HEK293 (cell line): ENCODE measurements at regions not wholly inside any gene's neighbourhood (a gene's known extent, or its start where the extent isn't known, plus 50 kb on each side); places are given as distances from the start of the nearest gene placed in this dataset.

ENCODE experiments used
- CTCF ChIA-PET: fragments of 350-600 bp; formaldehyde crosslinking; extraction: SDS; loops from one replicate; lab custom pipeline; 2021; ENCODE audit warnings: antibody characterized with exemption; lab: Yijun Ruan, JAX
- POLR2A ChIA-PET: fragments of 300-600 bp; formaldehyde crosslinking; extraction: SDS; loops from one replicate; lab custom pipeline; 2020; ENCODE audit warnings: antibody characterized with exemption, inconsistent platforms; lab: Yijun Ruan, JAX
- H3K27ac ChIP-seq: fragments of 200-500 bp; sonication (Bioruptor generic); 2 replicates; pipeline ENCODE4 v1.5.1; 2014; ENCODE audit warnings: low read depth, low read length, control low read depth, inconsistent platforms; ENCODE audit errors: extremely low read depth
- H3K36me3 ChIP-seq, 2 experiments: fragments of 200-500 bp in 1 of 2; sonication (Bioruptor generic) in 1 of 2; 1 replicate in 1 of 2; 2 replicates in 1 of 2; pipeline ENCODE4 v1.5.1; 2014 to 2017; ENCODE audit warnings: inconsistent platforms in 2 of 2, low read length in 2 of 2; ENCODE audit not compliant: control insufficient read depth in 2 of 2, insufficient read depth in 1 of 2
- H3K4me1 ChIP-seq: fragments of 200-500 bp; sonication (Bioruptor generic); 2 replicates; pipeline ENCODE4 v1.5.1; 2014; ENCODE audit warnings: mild to moderate bottlenecking, low read length, inconsistent platforms; ENCODE audit not compliant: control insufficient read depth, insufficient read depth
- H3K4me3 ChIP-seq: 2 replicates; pipeline ENCODE4 v1.5.1; 2011; ENCODE audit warnings: low read depth, mild to moderate bottlenecking, control low read depth, low read length, moderate library complexity
- H3K9me3 ChIP-seq: fragments of 200-500 bp; sonication (Bioruptor generic); 2 replicates; pipeline ENCODE4 v1.5.1; 2014; ENCODE audit warnings: low read depth, low read length, inconsistent platforms; ENCODE audit not compliant: control insufficient read depth, insufficient read depth
- FEZF1 ChIP-seq: fragments of 450-650 bp; formaldehyde crosslinking; IDR thresholded peaks from 2 replicates; pipeline ENCODE4 v1.5.1; 2016; ENCODE audit warnings: missing biosample characterization, missing genetic modification characterization
- HOXA7 ChIP-seq: sonication (generic); formaldehyde crosslinking; IDR thresholded peaks from 2 replicates; pipeline ENCODE4 v1.8.1; 2022; ENCODE audit warnings: missing genetic modification reagents, borderline replicate concordance
- SCRT2 ChIP-seq: fragments of 450-650 bp; formaldehyde crosslinking; IDR thresholded peaks from 2 replicates; pipeline ENCODE4 v1.5.1; 2016; ENCODE audit warnings: missing biosample characterization, missing genetic modification characterization
- WT1 ChIP-seq: fragments of 450-650 bp; formaldehyde crosslinking; IDR thresholded peaks from 2 replicates; pipeline ENCODE4 v1.5.1; 2016; ENCODE audit warnings: missing biosample characterization, missing genetic modification characterization
- ZFP3 ChIP-seq: fragments of 450-650 bp; formaldehyde crosslinking; IDR thresholded peaks from 2 replicates; pipeline ENCODE4 v1.5.1; 2016; ENCODE audit warnings: low read depth, missing biosample characterization, missing genetic modification characterization
- ZNF211 ChIP-seq: fragments of 450-650 bp; formaldehyde crosslinking; IDR thresholded peaks from 2 replicates; pipeline ENCODE4 v1.5.1; 2016; ENCODE audit warnings: low read depth, missing biosample characterization, missing genetic modification characterization
- ZNF324 ChIP-seq: fragments of 450-650 bp; formaldehyde crosslinking; IDR thresholded peaks from 2 replicates; pipeline ENCODE4 v1.5.1; 2016; ENCODE audit warnings: missing biosample characterization, missing genetic modification characterization
- ZNF48 ChIP-seq: fragments of 450-650 bp; formaldehyde crosslinking; IDR thresholded peaks from 2 replicates; pipeline ENCODE4 v1.5.1; 2016; ENCODE audit warnings: missing biosample characterization, missing genetic modification characterization
- ZNF521 ChIP-seq: fragments of 450-650 bp; formaldehyde crosslinking; IDR thresholded peaks from 2 replicates; pipeline ENCODE4 v1.5.1; 2017; ENCODE audit warnings: missing biosample characterization, mild to moderate bottlenecking, missing genetic modification characterization
- ZNF624 ChIP-seq: fragments of 450-650 bp; formaldehyde crosslinking; IDR thresholded peaks from 2 replicates; pipeline ENCODE4 v1.5.1; 2017; ENCODE audit warnings: missing biosample characterization, missing genetic modification characterization
- ZNF792 ChIP-seq: fragments of 450-650 bp; formaldehyde crosslinking; IDR thresholded peaks from 2 replicates; pipeline ENCODE4 v1.5.1; 2016; ENCODE audit warnings: missing biosample characterization, missing genetic modification characterization
- TF ChIP-seq, protein P1 (sequence below): fragments of 450-650 bp; formaldehyde crosslinking; IDR thresholded peaks from 2 replicates; pipeline ENCODE4 v1.5.1; 2016; ENCODE audit warnings: missing biosample characterization, missing genetic modification characterization, low read depth
- TF ChIP-seq, protein P2 (sequence below): fragments of 450-650 bp; formaldehyde crosslinking; IDR thresholded peaks from 2 replicates; pipeline ENCODE4 v1.5.1; 2016; ENCODE audit warnings: missing biosample characterization, missing genetic modification characterization
- TF ChIP-seq, protein P3 (sequence below): fragments of 450-650 bp; formaldehyde crosslinking; conservative IDR thresholded peaks from 2 replicates; pipeline ENCODE4 v1.5.1; 2016; ENCODE audit warnings: low read depth, missing biosample characterization, missing genetic modification characterization
- TF ChIP-seq, protein P4 (sequence below): fragments of 450-650 bp; formaldehyde crosslinking; IDR thresholded peaks from 2 replicates; pipeline ENCODE4 v1.5.1; 2016; ENCODE audit warnings: missing biosample characterization, missing genetic modification characterization

DNA sequence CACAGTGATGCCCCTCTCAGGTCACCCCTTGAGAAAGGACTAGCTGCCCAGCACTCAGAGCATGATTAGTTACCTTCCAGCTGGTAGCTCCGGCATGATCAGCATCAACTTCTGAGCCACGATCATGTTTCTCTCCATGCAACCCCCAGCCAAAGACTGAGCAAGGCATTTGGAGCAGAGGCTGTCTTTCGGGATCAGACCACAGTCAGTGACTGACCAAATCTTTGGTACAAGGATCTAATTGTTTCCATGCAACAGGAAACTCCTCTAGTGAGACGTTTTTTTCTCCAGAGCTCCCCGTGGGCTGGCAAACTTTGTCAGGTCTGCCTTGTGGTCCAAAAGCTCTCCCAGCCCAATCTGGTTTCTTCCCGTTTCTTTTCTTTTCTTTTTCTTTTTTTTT, 244.3 kb downstream of the METTL4 start (continued):
- no peak for TF ChIP-seq WT1 (tag by site-specific recombination)
- TF ChIP-seq, protein P1, sequence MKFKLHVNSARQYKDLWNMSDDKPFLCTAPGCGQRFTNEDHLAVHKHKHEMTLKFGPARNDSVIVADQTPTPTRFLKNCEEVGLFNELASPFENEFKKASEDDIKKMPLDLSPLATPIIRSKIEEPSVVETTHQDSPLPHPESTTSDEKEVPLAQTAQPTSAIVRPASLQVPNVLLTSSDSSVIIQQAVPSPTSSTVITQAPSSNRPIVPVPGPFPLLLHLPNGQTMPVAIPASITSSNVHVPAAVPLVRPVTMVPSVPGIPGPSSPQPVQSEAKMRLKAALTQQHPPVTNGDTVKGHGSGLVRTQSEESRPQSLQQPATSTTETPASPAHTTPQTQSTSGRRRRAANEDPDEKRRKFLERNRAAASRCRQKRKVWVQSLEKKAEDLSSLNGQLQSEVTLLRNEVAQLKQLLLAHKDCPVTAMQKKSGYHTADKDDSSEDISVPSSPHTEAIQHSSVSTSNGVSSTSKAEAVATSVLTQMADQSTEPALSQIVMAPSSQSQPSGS (tag by site-specific recombination), result no peak
- TF ChIP-seq ZNF324 (tag by site-specific recombination), result no peak
- no peak for TF ChIP-seq HOXA7 (CRISPR knock-in tag)

DNA sequence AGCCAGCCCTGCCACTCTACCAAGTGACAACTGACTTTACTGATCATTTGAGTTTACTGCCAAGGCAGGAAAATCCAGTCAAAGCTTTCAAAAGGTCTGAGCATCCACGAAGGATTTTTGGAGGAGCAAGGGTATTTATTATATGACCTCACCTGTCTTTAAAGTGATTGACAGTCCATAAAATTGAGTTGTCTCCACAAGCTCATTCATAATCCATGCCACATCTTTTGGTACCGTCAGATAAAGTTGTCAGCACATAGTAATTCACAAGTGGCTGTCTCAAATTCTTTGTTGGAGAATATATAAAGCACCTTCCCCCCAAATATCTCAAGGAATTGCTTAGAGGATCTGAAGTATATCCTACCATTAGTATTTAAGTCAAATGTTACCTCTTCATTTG, 240.5 kb downstream of the METTL4 start:
- POLR2A ChIA-PET, result no interaction called here
- H3K4me3 ChIP-seq, result no peak overlapping the region
- CTCF ChIA-PET, result interaction anchor here (0.7 kb wide), 1 partner anchor 101 kb away, joined by 6 read pairs; no protein-coding TSS in a partner anchor
- no peaks in the 10 kb centered on the region for H3K9me3 ChIP-seq
- no peak overlapping the region for H3K27ac ChIP-seq
- TF ChIP-seq ZNF48 (tag by site-specific recombination) (no peak), FEZF1 (tag by site-specific recombination) (peak; percentile 63)
- no peaks in the 10 kb centered on the region for H3K36me3 ChIP-seq
- H3K4me1 ChIP-seq, result peaks cover 4% of the 10 kb centered on the region; the same call in 1 of the 2 replicates

DNA sequence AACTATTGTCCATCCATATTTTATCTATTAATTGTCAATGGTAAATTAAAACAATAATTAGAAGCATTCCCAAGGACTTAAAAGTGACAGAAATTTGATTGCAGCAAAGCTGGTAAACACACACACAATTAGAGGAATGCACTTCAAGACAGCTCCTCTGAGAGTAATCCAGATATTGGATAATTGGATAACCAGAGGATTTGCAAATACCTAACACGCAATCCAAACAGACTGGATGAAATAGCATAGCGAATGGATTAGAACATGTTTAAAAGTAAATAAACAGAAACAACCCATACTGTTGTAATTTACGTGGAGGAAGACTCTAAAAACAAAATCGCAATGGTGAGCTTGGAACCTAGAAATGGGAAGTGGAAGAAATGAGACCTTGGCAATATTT, 239.8 kb downstream of the METTL4 start:
- no peak for TF ChIP-seq ZNF211
- TF ChIP-seq ZNF521, result no peak
- TF ChIP-seq, protein P2, sequence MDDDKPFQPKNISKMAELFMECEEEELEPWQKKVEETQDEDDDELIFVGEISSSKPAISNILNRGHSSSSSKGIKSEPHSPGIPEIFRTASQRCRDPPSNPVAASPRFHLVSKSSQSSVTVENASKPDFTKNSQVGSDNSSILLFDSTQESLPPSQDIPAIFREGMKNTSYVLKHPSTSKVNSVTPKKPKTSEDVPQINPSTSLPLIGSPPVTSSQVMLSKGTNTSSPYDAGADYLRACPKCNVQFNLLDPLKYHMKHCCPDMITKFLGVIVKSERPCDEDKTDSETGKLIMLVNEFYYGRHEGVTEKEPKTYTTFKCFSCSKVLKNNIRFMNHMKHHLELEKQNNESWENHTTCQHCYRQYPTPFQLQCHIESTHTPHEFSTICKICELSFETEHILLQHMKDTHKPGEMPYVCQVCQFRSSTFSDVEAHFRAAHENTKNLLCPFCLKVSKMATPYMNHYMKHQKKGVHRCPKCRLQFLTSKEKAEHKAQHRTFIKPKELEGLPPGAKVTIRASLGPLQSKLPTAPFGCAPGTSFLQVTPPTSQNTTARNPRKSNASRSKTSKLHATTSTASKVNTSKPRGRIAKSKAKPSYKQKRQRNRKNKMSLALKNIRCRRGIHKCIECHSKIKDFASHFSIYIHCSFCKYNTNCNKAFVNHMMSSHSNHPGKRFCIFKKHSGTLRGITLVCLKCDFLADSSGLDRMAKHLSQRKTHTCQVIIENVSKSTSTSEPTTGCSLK (tag by site-specific recombination), result no peak
- TF ChIP-seq ZNF792, result no peak
- TF ChIP-seq ZFP3 (tag by site-specific recombination), result no peak
- TF ChIP-seq, all 188 proteins: peak for 0
- peaks cover 4% of the 10 kb centered on the region; the same call in 1 of the 2 replicates for H3K4me1 ChIP-seq
- CTCF ChIA-PET, result interaction anchor here (0.7 kb wide), 1 partner anchor 216 kb away, joined by 3 read pairs; no protein-coding TSS in a partner anchor
- POLR2A ChIA-PET, result no interaction called here
- no peak overlapping the region for H3K4me3 ChIP-seq
- no peak overlapping the region for H3K27ac ChIP-seq
- H3K36me3 ChIP-seq, result no peaks in the 10 kb centered on the region
- H3K9me3 ChIP-seq, result no peaks in the 10 kb centered on the region

DNA sequence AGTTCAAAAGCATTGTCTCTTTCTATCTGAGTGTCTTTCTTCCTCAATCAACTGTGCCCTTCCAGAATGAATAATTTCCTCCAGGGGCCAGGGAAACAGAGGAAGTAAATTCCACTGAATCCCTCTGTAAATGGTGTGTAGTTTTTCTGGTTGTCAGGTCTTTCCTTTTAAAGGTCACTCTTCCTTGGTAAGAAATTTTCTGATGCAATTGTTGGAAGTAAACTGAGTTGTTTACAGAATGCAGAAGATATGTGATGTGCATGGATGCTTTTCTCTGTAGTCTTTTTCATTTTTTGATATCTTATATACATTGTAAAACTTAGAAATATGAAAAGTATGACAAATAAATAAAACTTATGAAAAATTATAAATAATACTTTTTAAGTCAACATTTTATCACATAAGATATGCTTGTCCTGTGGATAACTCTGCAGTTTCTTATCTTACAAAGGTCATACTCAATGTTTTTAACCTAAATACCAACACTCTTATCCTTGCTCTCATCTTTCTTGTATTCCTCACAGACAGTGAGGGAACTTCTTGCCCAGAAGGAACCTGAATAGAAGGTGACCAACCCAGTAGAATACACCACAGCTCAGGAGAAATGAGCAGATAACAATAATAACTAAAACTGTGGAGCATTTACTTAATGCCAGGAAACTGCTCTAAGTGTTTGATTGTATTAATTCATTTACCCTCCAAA, 234.5 kb downstream of the METTL4 start:
- no peak overlapping the region for H3K4me3 ChIP-seq
- H3K27ac ChIP-seq, result no peak overlapping the region
- no peaks in the 10 kb centered on the region for H3K36me3 ChIP-seq
- TF ChIP-seq, protein P3, sequence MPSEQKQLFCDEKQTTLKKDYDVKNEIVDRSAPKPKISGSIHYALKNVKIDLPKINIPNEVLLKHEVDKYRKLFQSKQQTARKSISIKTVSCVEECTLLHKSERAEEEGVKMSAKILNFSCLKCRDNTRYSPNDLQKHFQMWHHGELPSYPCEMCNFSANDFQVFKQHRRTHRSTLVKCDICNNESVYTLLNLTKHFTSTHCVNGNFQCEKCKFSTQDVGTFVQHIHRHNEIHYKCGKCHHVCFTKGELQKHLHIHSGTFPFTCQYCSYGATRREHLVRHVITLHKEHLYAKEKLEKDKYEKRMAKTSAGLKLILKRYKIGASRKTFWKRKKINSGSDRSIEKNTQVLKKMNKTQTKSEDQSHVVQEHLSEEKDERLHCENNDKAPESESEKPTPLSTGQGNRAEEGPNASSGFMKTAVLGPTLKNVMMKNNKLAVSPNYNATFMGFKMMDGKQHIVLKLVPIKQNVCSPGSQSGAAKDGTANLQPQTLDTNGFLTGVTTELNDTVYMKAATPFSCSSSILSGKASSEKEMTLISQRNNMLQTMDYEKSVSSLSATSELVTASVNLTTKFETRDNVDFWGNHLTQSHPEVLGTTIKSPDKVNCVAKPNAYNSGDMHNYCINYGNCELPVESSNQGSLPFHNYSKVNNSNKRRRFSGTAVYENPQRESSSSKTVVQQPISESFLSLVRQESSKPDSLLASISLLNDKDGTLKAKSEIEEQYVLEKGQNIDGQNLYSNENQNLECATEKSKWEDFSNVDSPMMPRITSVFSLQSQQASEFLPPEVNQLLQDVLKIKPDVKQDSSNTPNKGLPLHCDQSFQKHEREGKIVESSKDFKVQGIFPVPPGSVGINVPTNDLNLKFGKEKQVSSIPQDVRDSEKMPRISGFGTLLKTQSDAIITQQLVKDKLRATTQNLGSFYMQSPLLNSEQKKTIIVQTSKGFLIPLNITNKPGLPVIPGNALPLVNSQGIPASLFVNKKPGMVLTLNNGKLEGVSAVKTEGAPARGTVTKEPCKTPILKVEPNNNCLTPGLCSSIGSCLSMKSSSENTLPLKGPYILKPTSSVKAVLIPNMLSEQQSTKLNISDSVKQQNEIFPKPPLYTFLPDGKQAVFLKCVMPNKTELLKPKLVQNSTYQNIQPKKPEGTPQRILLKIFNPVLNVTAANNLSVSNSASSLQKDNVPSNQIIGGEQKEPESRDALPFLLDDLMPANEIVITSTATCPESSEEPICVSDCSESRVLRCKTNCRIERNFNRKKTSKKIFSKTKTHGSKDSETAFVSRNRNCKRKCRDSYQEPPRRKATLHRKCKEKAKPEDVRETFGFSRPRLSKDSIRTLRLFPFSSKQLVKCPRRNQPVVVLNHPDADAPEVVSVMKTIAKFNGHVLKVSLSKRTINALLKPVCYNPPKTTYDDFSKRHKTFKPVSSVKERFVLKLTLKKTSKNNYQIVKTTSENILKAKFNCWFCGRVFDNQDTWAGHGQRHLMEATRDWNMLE (tag by site-specific recombination), result no peak
- TF ChIP-seq ZNF521 (no peak), SCRT2 (tag by site-specific recombination) (no peak), ZNF624 (tag by site-specific recombination) (no peak)
- TF ChIP-seq, protein P4, sequence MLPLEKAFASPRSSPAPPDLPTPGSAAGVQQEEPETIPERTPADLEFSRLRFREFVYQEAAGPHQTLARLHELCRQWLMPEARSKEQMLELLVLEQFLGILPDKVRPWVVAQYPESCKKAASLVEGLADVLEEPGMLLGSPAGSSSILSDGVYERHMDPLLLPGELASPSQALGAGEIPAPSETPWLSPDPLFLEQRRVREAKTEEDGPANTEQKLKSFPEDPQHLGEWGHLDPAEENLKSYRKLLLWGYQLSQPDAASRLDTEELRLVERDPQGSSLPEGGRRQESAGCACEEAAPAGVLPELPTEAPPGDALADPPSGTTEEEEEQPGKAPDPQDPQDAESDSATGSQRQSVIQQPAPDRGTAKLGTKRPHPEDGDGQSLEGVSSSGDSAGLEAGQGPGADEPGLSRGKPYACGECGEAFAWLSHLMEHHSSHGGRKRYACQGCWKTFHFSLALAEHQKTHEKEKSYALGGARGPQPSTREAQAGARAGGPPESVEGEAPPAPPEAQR (tag by site-specific recombination), result no peak
- no peaks in the 10 kb centered on the region for H3K9me3 ChIP-seq
- POLR2A ChIA-PET, result no interaction called here
- H3K4me1 ChIP-seq, result no peaks in the 10 kb centered on the region
- CTCF ChIA-PET, result interaction anchor here (0.6 to 2.0 kb wide), 9 partner anchors 12 to 210 kb away, joined by 3 to 7 read pairs (median 5); no protein-coding TSS in a partner anchor
